ENCODE measurements at regions not wholly inside any gene's neighbourhood (a gene's known extent, or its start where the extent isn't known, plus 50 kb on each side); places are given as distances from the start of the nearest gene placed in this dataset.

DNA sequence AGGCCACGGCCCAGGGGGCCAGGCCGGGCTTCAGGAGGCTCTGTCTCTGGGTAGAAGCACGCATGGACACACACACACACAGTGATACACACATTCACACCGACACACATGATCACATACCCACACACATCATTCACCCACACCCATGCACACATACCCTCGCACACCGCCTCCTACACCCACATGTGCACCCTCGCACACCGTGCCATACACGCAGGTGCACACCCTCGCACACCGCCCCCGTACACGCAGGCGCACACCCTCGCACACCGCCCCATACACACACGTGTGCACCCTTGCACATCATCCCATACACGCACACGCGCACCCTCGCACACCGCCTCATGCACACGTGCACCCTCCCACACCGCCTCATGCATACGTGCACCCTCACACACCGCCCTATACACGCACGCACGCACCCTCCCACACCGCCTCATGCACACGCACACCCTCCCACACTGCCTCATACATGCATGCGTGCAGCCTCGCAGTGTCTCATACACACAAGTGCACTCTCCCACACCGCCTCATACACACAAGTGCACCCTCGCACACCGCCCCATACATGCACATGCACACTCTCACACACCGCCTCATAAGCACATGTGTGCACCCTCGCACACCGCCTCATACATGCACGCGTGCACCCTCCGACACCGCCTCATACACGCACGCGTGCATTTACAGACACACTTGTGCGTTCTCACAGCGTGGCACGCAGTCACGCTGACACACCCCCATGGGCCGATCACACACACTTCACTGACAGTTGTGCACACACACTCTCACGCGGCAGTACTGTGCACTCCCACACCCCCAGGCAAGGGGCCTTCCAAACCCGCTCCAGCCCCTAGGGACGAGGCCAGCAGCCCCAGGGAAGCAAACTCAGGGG, 128.1 kb downstream of the SIK1 start:
- Mint-ChIP-seq H3K27ac (peak overlapping the region; percentile 10; the same call in 1 of the 2 replicates), H3K36me3 (no peaks in the 10 kb centered on the region), H3K4me3 (no peak overlapping the region), H3K4me1 (no peaks in the 10 kb centered on the region), H3K9me3 (peaks cover 7% of the 10 kb centered on the region), H3K27me3 (ENCODE audit: low read depth) (no peaks in the 10 kb centered on the region; the same call in 1 of the 2 replicates)
- TF ChIP-seq, protein P1, sequence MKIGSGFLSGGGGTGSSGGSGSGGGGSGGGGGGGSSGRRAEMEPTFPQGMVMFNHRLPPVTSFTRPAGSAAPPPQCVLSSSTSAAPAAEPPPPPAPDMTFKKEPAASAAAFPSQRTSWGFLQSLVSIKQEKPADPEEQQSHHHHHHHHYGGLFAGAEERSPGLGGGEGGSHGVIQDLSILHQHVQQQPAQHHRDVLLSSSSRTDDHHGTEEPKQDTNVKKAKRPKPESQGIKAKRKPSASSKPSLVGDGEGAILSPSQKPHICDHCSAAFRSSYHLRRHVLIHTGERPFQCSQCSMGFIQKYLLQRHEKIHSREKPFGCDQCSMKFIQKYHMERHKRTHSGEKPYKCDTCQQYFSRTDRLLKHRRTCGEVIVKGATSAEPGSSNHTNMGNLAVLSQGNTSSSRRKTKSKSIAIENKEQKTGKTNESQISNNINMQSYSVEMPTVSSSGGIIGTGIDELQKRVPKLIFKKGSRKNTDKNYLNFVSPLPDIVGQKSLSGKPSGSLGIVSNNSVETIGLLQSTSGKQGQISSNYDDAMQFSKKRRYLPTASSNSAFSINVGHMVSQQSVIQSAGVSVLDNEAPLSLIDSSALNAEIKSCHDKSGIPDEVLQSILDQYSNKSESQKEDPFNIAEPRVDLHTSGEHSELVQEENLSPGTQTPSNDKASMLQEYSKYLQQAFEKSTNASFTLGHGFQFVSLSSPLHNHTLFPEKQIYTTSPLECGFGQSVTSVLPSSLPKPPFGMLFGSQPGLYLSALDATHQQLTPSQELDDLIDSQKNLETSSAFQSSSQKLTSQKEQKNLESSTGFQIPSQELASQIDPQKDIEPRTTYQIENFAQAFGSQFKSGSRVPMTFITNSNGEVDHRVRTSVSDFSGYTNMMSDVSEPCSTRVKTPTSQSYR (CRISPR knock-in tag; IDR thresholded peaks at IDR 0.05) = no peak
- TF ChIP-seq JAZF1 (CRISPR knock-in tag; IDR thresholded peaks at IDR 0.05) (no peak), ESRRA (CRISPR knock-in tag; IDR thresholded peaks at IDR 0.05; ENCODE audit: borderline replicate concordance) (no peak), SOX15 (CRISPR knock-in tag; IDR thresholded peaks at IDR 0.05) (no peak), ELF4 (CRISPR knock-in tag; IDR thresholded peaks at IDR 0.05; ENCODE audit: low read depth) (no peak)
- TF ChIP-seq, protein P2, sequence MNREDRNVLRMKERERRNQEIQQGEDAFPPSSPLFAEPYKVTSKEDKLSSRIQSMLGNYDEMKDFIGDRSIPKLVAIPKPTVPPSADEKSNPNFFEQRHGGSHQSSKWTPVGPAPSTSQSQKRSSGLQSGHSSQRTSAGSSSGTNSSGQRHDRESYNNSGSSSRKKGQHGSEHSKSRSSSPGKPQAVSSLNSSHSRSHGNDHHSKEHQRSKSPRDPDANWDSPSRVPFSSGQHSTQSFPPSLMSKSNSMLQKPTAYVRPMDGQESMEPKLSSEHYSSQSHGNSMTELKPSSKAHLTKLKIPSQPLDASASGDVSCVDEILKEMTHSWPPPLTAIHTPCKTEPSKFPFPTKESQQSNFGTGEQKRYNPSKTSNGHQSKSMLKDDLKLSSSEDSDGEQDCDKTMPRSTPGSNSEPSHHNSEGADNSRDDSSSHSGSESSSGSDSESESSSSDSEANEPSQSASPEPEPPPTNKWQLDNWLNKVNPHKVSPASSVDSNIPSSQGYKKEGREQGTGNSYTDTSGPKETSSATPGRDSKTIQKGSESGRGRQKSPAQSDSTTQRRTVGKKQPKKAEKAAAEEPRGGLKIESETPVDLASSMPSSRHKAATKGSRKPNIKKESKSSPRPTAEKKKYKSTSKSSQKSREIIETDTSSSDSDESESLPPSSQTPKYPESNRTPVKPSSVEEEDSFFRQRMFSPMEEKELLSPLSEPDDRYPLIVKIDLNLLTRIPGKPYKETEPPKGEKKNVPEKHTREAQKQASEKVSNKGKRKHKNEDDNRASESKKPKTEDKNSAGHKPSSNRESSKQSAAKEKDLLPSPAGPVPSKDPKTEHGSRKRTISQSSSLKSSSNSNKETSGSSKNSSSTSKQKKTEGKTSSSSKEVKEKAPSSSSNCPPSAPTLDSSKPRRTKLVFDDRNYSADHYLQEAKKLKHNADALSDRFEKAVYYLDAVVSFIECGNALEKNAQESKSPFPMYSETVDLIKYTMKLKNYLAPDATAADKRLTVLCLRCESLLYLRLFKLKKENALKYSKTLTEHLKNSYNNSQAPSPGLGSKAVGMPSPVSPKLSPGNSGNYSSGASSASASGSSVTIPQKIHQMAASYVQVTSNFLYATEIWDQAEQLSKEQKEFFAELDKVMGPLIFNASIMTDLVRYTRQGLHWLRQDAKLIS (CRISPR knock-in tag; IDR thresholded peaks at IDR 0.05; ENCODE audit: borderline replicate concordance) = no peak
- TF ChIP-seq, protein P3, sequence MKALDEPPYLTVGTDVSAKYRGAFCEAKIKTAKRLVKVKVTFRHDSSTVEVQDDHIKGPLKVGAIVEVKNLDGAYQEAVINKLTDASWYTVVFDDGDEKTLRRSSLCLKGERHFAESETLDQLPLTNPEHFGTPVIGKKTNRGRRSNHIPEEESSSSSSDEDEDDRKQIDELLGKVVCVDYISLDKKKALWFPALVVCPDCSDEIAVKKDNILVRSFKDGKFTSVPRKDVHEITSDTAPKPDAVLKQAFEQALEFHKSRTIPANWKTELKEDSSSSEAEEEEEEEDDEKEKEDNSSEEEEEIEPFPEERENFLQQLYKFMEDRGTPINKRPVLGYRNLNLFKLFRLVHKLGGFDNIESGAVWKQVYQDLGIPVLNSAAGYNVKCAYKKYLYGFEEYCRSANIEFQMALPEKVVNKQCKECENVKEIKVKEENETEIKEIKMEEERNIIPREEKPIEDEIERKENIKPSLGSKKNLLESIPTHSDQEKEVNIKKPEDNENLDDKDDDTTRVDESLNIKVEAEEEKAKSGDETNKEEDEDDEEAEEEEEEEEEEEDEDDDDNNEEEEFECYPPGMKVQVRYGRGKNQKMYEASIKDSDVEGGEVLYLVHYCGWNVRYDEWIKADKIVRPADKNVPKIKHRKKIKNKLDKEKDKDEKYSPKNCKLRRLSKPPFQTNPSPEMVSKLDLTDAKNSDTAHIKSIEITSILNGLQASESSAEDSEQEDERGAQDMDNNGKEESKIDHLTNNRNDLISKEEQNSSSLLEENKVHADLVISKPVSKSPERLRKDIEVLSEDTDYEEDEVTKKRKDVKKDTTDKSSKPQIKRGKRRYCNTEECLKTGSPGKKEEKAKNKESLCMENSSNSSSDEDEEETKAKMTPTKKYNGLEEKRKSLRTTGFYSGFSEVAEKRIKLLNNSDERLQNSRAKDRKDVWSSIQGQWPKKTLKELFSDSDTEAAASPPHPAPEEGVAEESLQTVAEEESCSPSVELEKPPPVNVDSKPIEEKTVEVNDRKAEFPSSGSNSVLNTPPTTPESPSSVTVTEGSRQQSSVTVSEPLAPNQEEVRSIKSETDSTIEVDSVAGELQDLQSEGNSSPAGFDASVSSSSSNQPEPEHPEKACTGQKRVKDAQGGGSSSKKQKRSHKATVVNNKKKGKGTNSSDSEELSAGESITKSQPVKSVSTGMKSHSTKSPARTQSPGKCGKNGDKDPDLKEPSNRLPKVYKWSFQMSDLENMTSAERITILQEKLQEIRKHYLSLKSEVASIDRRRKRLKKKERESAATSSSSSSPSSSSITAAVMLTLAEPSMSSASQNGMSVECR (CRISPR knock-in tag; IDR thresholded peaks at IDR 0.05; ENCODE audit: borderline replicate concordance) = no peak
- DNase-seq (ENCODE audit: low spot score) (no peak), ATAC-seq (no peak)
- ChIA-PET POLR2A (no interaction called here), CTCF (no interaction called here)

DNA sequence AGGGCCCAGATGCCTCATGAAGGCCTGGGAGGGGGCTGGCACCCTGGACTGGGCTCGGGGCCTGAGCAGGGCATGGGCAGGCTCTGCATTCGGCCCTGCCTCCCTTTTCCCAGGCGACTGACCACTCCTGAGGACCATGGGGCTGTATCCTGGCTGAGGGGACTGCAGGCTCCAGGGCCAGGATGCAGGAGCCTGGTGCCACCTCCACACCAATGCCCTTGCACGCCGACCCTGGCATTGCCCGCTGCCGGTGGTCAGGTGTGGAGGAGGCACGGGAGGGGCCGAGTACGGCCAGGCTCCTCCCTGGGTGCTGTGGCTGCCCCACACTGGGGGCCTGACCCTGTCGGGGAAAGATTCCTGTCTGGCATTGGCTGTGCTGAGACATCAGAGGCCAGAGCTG, 128.9 kb downstream of the SIK1 start:
- H3K27ac Mint-ChIP-seq = no peak overlapping the region
- no peaks in the 10 kb centered on the region; the same call in 1 of the 2 replicates for H3K27me3 Mint-ChIP-seq (ENCODE audit: low read depth)
- ChIA-PET POLR2A (no interaction called here), CTCF (no interaction called here)
- H3K9me3 Mint-ChIP-seq = peaks cover 7% of the 10 kb centered on the region
- DNase-seq (ENCODE audit: low spot score) (no peak), ATAC-seq (no peak)
- TF ChIP-seq IRF2 (CRISPR knock-in tag; IDR thresholded peaks at IDR 0.05; ENCODE audit: borderline replicate concordance, low read depth) (no peak), JAZF1 (CRISPR knock-in tag; IDR thresholded peaks at IDR 0.05) (no peak)
- H3K4me3 Mint-ChIP-seq = no peak overlapping the region
- H3K4me1 Mint-ChIP-seq = no peaks in the 10 kb centered on the region
- no peaks in the 10 kb centered on the region for H3K36me3 Mint-ChIP-seq

DNA sequence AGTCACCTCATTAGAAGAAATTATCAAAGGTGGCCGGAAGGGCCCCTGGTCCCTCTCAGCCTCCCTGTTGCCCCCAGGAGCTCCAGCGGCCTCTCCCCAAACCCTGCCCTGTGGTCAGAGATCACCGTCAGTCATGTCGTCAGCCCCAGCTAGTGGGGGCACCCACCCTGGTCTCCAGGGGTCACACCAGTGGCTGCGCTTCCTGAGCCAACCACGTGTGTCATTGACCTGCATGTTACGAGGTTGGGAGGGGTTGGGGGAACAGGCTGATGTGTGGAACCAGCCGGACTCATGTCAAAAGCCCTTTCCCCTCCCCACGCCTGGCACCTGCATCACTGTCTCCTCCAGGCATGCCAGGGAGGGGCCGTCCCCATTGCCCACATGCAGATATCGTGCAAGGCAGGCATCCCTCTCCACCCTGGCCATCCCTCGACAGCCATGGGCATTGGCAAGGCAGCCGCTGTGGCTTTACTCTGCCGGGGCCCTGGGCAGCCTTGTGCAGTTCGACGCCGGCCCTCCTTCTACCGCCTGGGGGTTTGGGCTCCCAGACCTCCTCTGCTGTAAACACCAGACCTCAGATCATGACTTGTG, 128.7 kb downstream of the CRYAA start:
- no peaks in the 10 kb centered on the region for H3K36me3 Mint-ChIP-seq
- no peaks in the 10 kb centered on the region for H3K4me1 Mint-ChIP-seq
- peaks cover 7% of the 10 kb centered on the region for H3K9me3 Mint-ChIP-seq
- DNase-seq (ENCODE audit: low spot score) = no peak
- ChIA-PET POLR2A (no interaction called here), CTCF (no interaction called here)
- no peak overlapping the region for H3K4me3 Mint-ChIP-seq
- no peaks in the 10 kb centered on the region; the same call in 1 of the 2 replicates for H3K27me3 Mint-ChIP-seq (ENCODE audit: low read depth)
- ATAC-seq = no peak
- no peak overlapping the region for H3K27ac Mint-ChIP-seq
- TF ChIP-seq, protein P4, sequence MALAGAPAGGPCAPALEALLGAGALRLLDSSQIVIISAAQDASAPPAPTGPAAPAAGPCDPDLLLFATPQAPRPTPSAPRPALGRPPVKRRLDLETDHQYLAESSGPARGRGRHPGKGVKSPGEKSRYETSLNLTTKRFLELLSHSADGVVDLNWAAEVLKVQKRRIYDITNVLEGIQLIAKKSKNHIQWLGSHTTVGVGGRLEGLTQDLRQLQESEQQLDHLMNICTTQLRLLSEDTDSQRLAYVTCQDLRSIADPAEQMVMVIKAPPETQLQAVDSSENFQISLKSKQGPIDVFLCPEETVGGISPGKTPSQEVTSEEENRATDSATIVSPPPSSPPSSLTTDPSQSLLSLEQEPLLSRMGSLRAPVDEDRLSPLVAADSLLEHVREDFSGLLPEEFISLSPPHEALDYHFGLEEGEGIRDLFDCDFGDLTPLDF (CRISPR knock-in tag; IDR thresholded peaks at IDR 0.05) = no peak
- no peak for TF ChIP-seq TEAD1 (CRISPR knock-in tag; IDR thresholded peaks at IDR 0.05)
- TF ChIP-seq NFE2L1 (CRISPR knock-in tag; IDR thresholded peaks at IDR 0.05) = no peak
- TF ChIP-seq, protein P5, sequence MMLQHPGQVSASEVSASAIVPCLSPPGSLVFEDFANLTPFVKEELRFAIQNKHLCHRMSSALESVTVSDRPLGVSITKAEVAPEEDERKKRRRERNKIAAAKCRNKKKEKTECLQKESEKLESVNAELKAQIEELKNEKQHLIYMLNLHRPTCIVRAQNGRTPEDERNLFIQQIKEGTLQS (CRISPR knock-in tag; conservative IDR thresholded peaks at IDR 0.05) = no peak
- no peak for TF ChIP-seq TCF7 (CRISPR knock-in tag; IDR thresholded peaks at IDR 0.05; ENCODE audit: low read depth)
- TF ChIP-seq, protein P6, sequence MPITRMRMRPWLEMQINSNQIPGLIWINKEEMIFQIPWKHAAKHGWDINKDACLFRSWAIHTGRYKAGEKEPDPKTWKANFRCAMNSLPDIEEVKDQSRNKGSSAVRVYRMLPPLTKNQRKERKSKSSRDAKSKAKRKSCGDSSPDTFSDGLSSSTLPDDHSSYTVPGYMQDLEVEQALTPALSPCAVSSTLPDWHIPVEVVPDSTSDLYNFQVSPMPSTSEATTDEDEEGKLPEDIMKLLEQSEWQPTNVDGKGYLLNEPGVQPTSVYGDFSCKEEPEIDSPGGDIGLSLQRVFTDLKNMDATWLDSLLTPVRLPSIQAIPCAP (CRISPR knock-in tag; IDR thresholded peaks at IDR 0.05) = no peak
- TF ChIP-seq PRRX2 (CRISPR knock-in tag; IDR thresholded peaks at IDR 0.05) = no peak
- TF ChIP-seq JUN (CRISPR knock-in tag; IDR thresholded peaks at IDR 0.05) = no peak
- no peak for TF ChIP-seq ZNF416 (CRISPR knock-in tag; IDR thresholded peaks at IDR 0.05)

Measured in WTC11 (cell line).